Mesothelial cell of epicardium (in vitro differentiated cells): ENCODE measurements at regions not wholly inside any gene's neighbourhood (a gene's known extent, or its start where the extent isn't known, plus 50 kb on each side); places are given as distances from the start of the nearest gene placed in this dataset.

Source experiments
- DNase-seq, 2 experiments: peaks; one replicate each; pipeline ENCODE4 v3.0.0; 2021; ENCODE audit warnings: low spot score in 2 of 2; ENCODE audit not compliant: unreplicated experiment in 2 of 2
- H3K27ac Mint-ChIP-seq: 2 replicates; pipeline ENCODE4 v1.8.0; 2021; ENCODE audit warnings: mixed read lengths
- H3K27me3 Mint-ChIP-seq: 2 replicates; pipeline ENCODE4 v1.8.0; 2021; ENCODE audit warnings: low read depth, mixed read lengths
- H3K36me3 Mint-ChIP-seq: 2 replicates; pipeline ENCODE4 v1.8.0; 2021; ENCODE audit warnings: mixed read lengths
- H3K4me1 Mint-ChIP-seq: 2 replicates; pipeline ENCODE4 v1.8.0; 2021; ENCODE audit warnings: mixed read lengths
- H3K4me3 Mint-ChIP-seq: 2 replicates; pipeline ENCODE4 v1.8.0; 2021; ENCODE audit warnings: mild to moderate bottlenecking, moderate library complexity, mixed read lengths
- H3K9me3 Mint-ChIP-seq: 2 replicates; pipeline ENCODE4 v1.8.0; 2021; ENCODE audit warnings: mixed read lengths
- TF ChIP-seq, protein P1 (sequence below): fragments of 200-600 bp; sonication (generic); IDR thresholded peaks from one replicate; pipeline ENCODE4 v1.5.0; 2021; ENCODE audit warnings: antibody characterized with exemption; ENCODE audit not compliant: unreplicated experiment

DNA sequence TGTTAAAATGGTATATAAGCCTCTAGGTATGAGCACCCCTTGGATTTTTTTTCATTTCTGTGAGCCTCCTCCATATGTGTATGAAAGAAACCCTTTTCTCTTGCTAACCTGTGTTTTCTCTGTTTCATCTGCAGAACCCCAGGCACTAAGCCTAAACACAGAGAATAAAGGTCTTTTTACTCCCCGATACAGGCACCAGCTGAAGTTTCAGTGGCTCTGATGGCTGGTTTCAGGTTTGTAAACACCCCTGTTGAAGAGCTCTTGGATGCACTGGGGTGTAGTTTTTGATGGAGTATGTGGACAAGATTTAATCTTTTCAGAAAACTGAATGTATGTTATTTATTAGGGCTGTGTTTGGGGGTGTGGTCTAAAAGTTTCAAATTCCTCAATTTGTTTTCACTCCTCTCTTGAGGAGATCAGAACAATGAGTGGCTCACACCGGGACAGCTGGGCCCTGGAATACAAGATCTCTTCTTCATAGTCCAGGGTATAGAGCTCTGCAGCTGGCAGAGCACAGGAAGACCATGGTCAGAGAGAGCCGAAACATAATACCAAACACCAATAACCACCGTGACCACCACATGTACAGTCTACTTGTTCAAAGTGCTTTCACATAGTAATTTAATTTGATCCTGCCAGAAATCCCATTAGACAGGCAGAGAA lies 50.2 kb upstream of the VTCN1 start:
- H3K27me3 Mint-ChIP-seq = no peaks in the 10 kb centered on the region
- no peak overlapping the region for H3K27ac Mint-ChIP-seq
- DNase-seq = no peak
- H3K4me3 Mint-ChIP-seq = no peak overlapping the region
- TF ChIP-seq, protein P1, sequence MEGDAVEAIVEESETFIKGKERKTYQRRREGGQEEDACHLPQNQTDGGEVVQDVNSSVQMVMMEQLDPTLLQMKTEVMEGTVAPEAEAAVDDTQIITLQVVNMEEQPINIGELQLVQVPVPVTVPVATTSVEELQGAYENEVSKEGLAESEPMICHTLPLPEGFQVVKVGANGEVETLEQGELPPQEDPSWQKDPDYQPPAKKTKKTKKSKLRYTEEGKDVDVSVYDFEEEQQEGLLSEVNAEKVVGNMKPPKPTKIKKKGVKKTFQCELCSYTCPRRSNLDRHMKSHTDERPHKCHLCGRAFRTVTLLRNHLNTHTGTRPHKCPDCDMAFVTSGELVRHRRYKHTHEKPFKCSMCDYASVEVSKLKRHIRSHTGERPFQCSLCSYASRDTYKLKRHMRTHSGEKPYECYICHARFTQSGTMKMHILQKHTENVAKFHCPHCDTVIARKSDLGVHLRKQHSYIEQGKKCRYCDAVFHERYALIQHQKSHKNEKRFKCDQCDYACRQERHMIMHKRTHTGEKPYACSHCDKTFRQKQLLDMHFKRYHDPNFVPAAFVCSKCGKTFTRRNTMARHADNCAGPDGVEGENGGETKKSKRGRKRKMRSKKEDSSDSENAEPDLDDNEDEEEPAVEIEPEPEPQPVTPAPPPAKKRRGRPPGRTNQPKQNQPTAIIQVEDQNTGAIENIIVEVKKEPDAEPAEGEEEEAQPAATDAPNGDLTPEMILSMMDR = no peak
- H3K36me3 Mint-ChIP-seq = peaks cover 12% of the 10 kb centered on the region
- peaks cover 26% of the 10 kb centered on the region for H3K9me3 Mint-ChIP-seq
- H3K4me1 Mint-ChIP-seq = peaks cover 19% of the 10 kb centered on the region
